SK-N-MC (cell line): ENCODE measurements at regions not wholly inside any gene's neighbourhood (a gene's known extent, or its start where the extent isn't known, plus 50 kb on each side); places are given as distances from the start of the nearest gene placed in this dataset.

Experiments
- DNase-seq: peaks from one replicate; pipeline ENCODE4 v3.0.0-alpha.2; 2011; ENCODE audit warnings: low read depth, low spot score
- H3K27ac ChIP-seq: fragments of 200-600 bp; sonication (generic); 2 replicates; pipeline ENCODE4 v1.5.1; 2016; ENCODE audit warnings: mixed run types
- H3K36me3 ChIP-seq: fragments of 200-600 bp; sonication (generic); 2 replicates; pipeline ENCODE4 v1.6.1; 2017; ENCODE audit warnings: antibody characterized with exemption, low read length, mixed read lengths; ENCODE audit not compliant: insufficient read depth
- H3K4me3 ChIP-seq: fragments of 200-600 bp; sonication (generic); 2 replicates; pipeline ENCODE4 v1.5.1; 2016
- H3K9ac ChIP-seq: fragments of 200-600 bp; sonication (generic); 2 replicates; pipeline ENCODE4 v1.8.0; 2017; ENCODE audit warnings: mixed run types, mixed read lengths; ENCODE audit not compliant: insufficient read length
- H3K9me3 ChIP-seq: fragments of 200-600 bp; sonication (generic); 2 replicates; pipeline ENCODE4 v1.6.1; 2017; ENCODE audit warnings: low read depth, mild to moderate bottlenecking, antibody characterized with exemption, low read length, moderate library complexity, mixed read lengths
- EZH2 ChIP-seq: fragments of 200-600 bp; sonication (generic); IDR thresholded peaks from one replicate; pipeline ENCODE4 v1.6.1; 2017; ENCODE audit warnings: antibody characterized with exemption
- FOXP2 ChIP-seq: optimal IDR thresholded peaks from 2 replicates; pipeline ENCODE3; 2011; ENCODE audit warnings: mild to moderate bottlenecking, moderate library complexity; ENCODE audit not compliant: insufficient read depth; ENCODE audit errors: extremely low read length, control extremely low read depth
- POLR2AphosphoS5 ChIP-seq: IDR thresholded peaks from 2 replicates; pipeline ENCODE4 v1.6.1; 2012; ENCODE audit warnings: mild to moderate bottlenecking, low read depth, low read length, borderline replicate concordance

DNA sequence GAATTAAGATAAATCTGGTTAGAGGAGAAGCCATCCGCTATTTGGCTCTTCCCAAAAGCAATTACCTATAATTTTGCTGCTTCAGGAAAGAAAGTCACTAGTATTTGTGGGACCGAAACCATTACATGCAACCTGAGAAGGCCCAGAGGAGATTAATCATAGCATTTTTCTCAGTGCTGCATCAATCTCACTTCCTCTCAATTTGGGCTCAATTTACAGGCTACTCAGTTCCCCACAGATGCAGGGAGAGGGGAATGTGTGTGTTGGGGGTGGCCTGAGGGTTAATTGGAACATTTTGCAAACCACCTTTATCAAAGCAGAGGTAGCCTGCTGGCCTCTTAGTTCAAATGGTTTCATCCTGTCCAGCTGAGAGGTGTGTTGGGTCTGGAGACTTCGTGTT, 394.7 kb upstream of the ASIC2 start:
- no peaks in the 10 kb centered on the region for H3K36me3 ChIP-seq
- DNase-seq: no peak
- TF ChIP-seq POLR2AphosphoS5 (no peak), EZH2 (no peak), FOXP2 (no peak)
- no peak overlapping the region for H3K9ac ChIP-seq
- no peak overlapping the region for H3K27ac ChIP-seq
- no peak overlapping the region for H3K4me3 ChIP-seq
- no peaks in the 10 kb centered on the region for H3K9me3 ChIP-seq

DNA sequence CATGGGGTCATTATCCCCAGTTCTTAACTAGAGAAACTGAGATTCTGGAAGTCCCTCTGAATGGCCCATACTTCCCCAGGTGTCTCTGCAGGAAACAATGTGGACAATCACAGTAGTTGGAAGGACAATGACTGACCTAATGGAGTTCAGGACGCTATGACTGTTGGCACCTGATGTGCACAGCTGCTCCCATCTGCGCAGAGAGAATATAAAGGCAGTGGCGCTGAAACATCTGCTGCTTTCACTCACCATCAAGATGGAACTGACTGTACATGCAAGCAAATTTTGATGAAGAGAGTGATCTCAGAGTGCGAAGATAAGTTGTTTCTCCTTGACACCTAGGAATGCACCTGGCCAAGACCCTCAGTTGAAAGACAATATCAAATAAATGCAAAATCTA, 395.7 kb upstream of the ASIC2 start:
- no peak for TF ChIP-seq FOXP2
- TF ChIP-seq EZH2: no peak
- TF ChIP-seq POLR2AphosphoS5: no peak
- no peak for DNase-seq

GRCh38 chr17:33689725-33690124, 396.6 kb upstream of the ASIC2 start:
- H3K36me3 ChIP-seq: no peaks in the 10 kb centered on the region
- DNase-seq: no peak
- no peak overlapping the region for H3K27ac ChIP-seq
- TF ChIP-seq POLR2AphosphoS5: no peak
- TF ChIP-seq EZH2: no peak
- TF ChIP-seq FOXP2: no peak
- H3K9ac ChIP-seq: no peak overlapping the region
- no peak overlapping the region for H3K4me3 ChIP-seq
- no peaks in the 10 kb centered on the region for H3K9me3 ChIP-seq

More for the DNA sequence above, 395.7 kb upstream of the ASIC2 start:
- H3K9ac ChIP-seq: no peak overlapping the region
- H3K4me3 ChIP-seq: no peak overlapping the region
- H3K27ac ChIP-seq: no peak overlapping the region
- H3K9me3 ChIP-seq: no peaks in the 10 kb centered on the region
- H3K36me3 ChIP-seq: no peaks in the 10 kb centered on the region

- TF ChIP-seq POLR2AphosphoS5 (no peak), EZH2 (no peak), FOXP2 (no peak)
- Histone ChIP-seq H3K27ac (no peak overlapping the region), H3K9me3 (no peaks in the 10 kb centered on the region), H3K9ac (no peak overlapping the region), H3K4me3 (no peak overlapping the region), H3K36me3 (no peaks in the 10 kb centered on the region)
- no peak for DNase-seq
Observed at GRCh38 chr17:33695431-33695830, 402.3 kb upstream of the ASIC2 start.

- H3K9me3 ChIP-seq: no peaks in the 10 kb centered on the region
- no peak overlapping the region for H3K9ac ChIP-seq
- H3K36me3 ChIP-seq: no peaks in the 10 kb centered on the region
- no peak overlapping the region for H3K27ac ChIP-seq
- TF ChIP-seq FOXP2 (no peak), POLR2AphosphoS5 (no peak), EZH2 (no peak)
- no peak overlapping the region for H3K4me3 ChIP-seq
- DNase-seq: no peak
Observed at GRCh38 chr17:33696102-33696501, 403.0 kb upstream of the ASIC2 start.

DNA sequence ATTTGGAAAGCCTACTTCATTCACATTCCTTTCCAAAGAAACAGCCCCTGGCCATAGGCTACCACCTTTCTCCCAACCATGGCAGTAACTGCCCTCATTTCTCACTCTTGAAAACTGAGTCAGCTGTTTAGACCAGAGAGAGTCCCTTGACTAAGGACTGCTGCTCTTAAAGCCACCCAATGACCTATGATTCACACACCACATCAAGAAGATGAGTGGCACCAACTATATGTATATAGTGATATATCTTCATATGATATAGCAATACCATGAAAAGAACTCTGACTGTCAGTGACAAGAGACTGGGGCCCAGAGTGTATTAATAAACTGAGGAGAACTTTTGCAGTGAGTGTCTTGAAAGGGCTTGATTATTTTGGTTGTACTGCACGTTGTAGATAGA, 404.5 kb upstream of the ASIC2 start:
- no peak overlapping the region for H3K27ac ChIP-seq
- no peak overlapping the region for H3K9ac ChIP-seq
- no peak overlapping the region for H3K4me3 ChIP-seq
- TF ChIP-seq POLR2AphosphoS5 (no peak), FOXP2 (no peak), EZH2 (no peak)
- no peaks in the 10 kb centered on the region for H3K9me3 ChIP-seq
- H3K36me3 ChIP-seq: no peaks in the 10 kb centered on the region
- DNase-seq: no peak

GRCh38 chr17:33701910-33702309, 408.8 kb upstream of the ASIC2 start:
- no peak for TF ChIP-seq POLR2AphosphoS5
- no peak for TF ChIP-seq EZH2
- TF ChIP-seq FOXP2: no peak
- no peak overlapping the region for H3K4me3 ChIP-seq
- no peak overlapping the region for H3K27ac ChIP-seq
- H3K36me3 ChIP-seq: no peaks in the 10 kb centered on the region
- H3K9me3 ChIP-seq: no peaks in the 10 kb centered on the region
- DNase-seq: no peak
- H3K9ac ChIP-seq: no peak overlapping the region

GRCh38 chr17:33704856-33705255, 411.8 kb upstream of the ASIC2 start:
- no peak for TF ChIP-seq POLR2AphosphoS5
- TF ChIP-seq FOXP2: no peak
- TF ChIP-seq EZH2: no peak

GRCh38 chr17:33709881-33710280, 416.8 kb upstream of the ASIC2 start:
- Histone ChIP-seq H3K4me3 (no peak overlapping the region), H3K9ac (no peak overlapping the region), H3K27ac (no peak overlapping the region), H3K36me3 (no peaks in the 10 kb centered on the region), H3K9me3 (no peaks in the 10 kb centered on the region)
- TF ChIP-seq POLR2AphosphoS5 (no peak), EZH2 (no peak), FOXP2 (no peak)
- DNase-seq: no peak

More at GRCh38 chr17:33704856-33705255, 411.8 kb upstream of the ASIC2 start:
- Histone ChIP-seq H3K27ac (no peak overlapping the region), H3K4me3 (no peak overlapping the region), H3K9me3 (no peaks in the 10 kb centered on the region), H3K9ac (no peak overlapping the region), H3K36me3 (no peaks in the 10 kb centered on the region)
- no peak for DNase-seq
